A549 (cell line): ENCODE measurements at regions not wholly inside any gene's neighbourhood (a gene's known extent, or its start where the extent isn't known, plus 50 kb on each side); places are given as distances from the start of the nearest gene placed in this dataset.

ENCODE experiments used
- ATAC-seq, 2 experiments: fragments of 200-7000 bp in 1 of 2; fragments of >200 bp in 1 of 2; cut with Nextera tagmentation in 1 of 2; cut with Tn5 transposase in 1 of 2; 3 replicates each; pipeline versions ENCODE4 v1.8.0 to v1.9.1; 2018 to 2020; ENCODE audit warnings: mild to moderate bottlenecking in 1 of 2, moderate library complexity in 1 of 2
- CTCF ChIA-PET: fragments of 300-600 bp; sonication (Branson Sonifier 250); formaldehyde crosslinking; extraction: SDS; loops from one replicate; lab custom pipeline; 2021; ENCODE audit warnings: antibody characterized with exemption, inconsistent platforms; lab: Yijun Ruan, JAX
- POLR2A ChIA-PET: fragments of 350-600 bp; formaldehyde crosslinking; extraction: SDS; loops from one replicate; lab custom pipeline; 2021; ENCODE audit warnings: antibody characterized with exemption, inconsistent platforms; lab: Yijun Ruan, JAX
- DNase-seq, 2 experiments: peaks; one replicate each; pipeline versions ENCODE4 v3.0.0 to v3.0.0-alpha.2; 2011 to 2016; ENCODE audit warnings: low read depth in 1 of 2, low spot score in 1 of 2
- FAIRE-seq: peaks from 2 replicates; lab custom pipeline; 2011; peaks lifted over from hg19 to GRCh38; lab: Jason Lieb, UNC
- H3K27ac ChIP-seq, 2 experiments: fragments of >200 bp; sonication (Bioruptor Twin); formaldehyde crosslinking; 3 replicates each; pipeline ENCODE4 v1.5.1; 2016 to 2017
- H3K4me1 ChIP-seq: fragments of >200 bp; sonication (Bioruptor Twin); formaldehyde crosslinking; 3 replicates; pipeline ENCODE4 v1.6.1; 2016
- H3K4me2 ChIP-seq: fragments of >200 bp; sonication (Bioruptor Twin); formaldehyde crosslinking; 3 replicates; pipeline ENCODE4 v1.6.1; 2016
- H3K4me3 ChIP-seq: fragments of >200 bp; sonication (Bioruptor Twin); formaldehyde crosslinking; 3 replicates; pipeline ENCODE4 v1.5.1; 2016
- H3K9me3 ChIP-seq: fragments of >200 bp; sonication (Bioruptor Twin); formaldehyde crosslinking; 3 replicates; pipeline ENCODE4 v1.6.1; 2016
- CBX2 ChIP-seq: fragments of 200-600 bp; sonication (generic); IDR thresholded peaks from 2 replicates; pipeline ENCODE4 v1.6.1; 2016; ENCODE audit warnings: low read depth, mild to moderate bottlenecking, borderline replicate concordance
- CBX8 ChIP-seq: fragments of 200-600 bp; sonication (generic); IDR thresholded peaks from 2 replicates; pipeline ENCODE4 v1.6.1; 2016
- CEBPB ChIP-seq, 2 experiments: fragments of >200 bp in 1 of 2; sonication (Bioruptor Twin) in 1 of 2; formaldehyde crosslinking in 1 of 2; IDR thresholded peaks; 2 replicates each; pipeline ENCODE4 v1.6.1; 2012 to 2016
- CHD2 ChIP-seq: fragments of 150-350 bp; IDR thresholded peaks from 2 replicates; pipeline ENCODE4 v1.6.1; 2014; ENCODE audit warnings: low read length; ENCODE audit not compliant: partially characterized antibody
- FOSB ChIP-seq: fragments of 250-450 bp; sonication (Bioruptor Pico); IDR thresholded peaks from 2 replicates; pipeline ENCODE4 v1.5.0; 2020; ENCODE audit warnings: mild to moderate bottlenecking, moderate library complexity
- GATA3 ChIP-seq: IDR thresholded peaks from 2 replicates; pipeline ENCODE4 v1.6.1; 2012; ENCODE audit warnings: borderline replicate concordance
- HMGXB4 ChIP-seq: fragments of 250-450 bp; sonication (Bioruptor Pico); IDR thresholded peaks from 2 replicates; pipeline ENCODE4 v1.5.0; 2021; ENCODE audit warnings: mild to moderate bottlenecking, moderate library complexity, borderline replicate concordance
- JUN ChIP-seq, 2 experiments: fragments of >200 bp; sonication (Bioruptor Twin); formaldehyde crosslinking; IDR thresholded peaks; 2 replicates in 1 of 2; 3 replicates in 1 of 2; pipeline ENCODE4 v1.6.1; 2016 to 2017
- JUNB ChIP-seq: fragments of >200 bp; sonication (Bioruptor Twin); formaldehyde crosslinking; IDR thresholded peaks from 2 replicates; pipeline ENCODE4 v1.6.1; 2016
- MAZ ChIP-seq: fragments of 150-350 bp; IDR thresholded peaks from 2 replicates; pipeline ENCODE4 v1.6.1; 2014; ENCODE audit warnings: antibody characterized with exemption, low read depth, low read length, borderline replicate concordance
- NPAS2 ChIP-seq: fragments of 250-450 bp; sonication (Bioruptor Pico); IDR thresholded peaks from 2 replicates; pipeline ENCODE4 v1.8.0; 2022; ENCODE audit warnings: mild to moderate bottlenecking, moderate library complexity, borderline replicate concordance
- PHF8 ChIP-seq: fragments of 200-600 bp; sonication (generic); IDR thresholded peaks from 2 replicates; pipeline ENCODE4 v1.6.1; 2016; ENCODE audit warnings: low read depth, mild to moderate bottlenecking, antibody characterized with exemption, moderate library complexity, borderline replicate concordance
- RCOR1 ChIP-seq: fragments of 150-350 bp; IDR thresholded peaks from 2 replicates; pipeline ENCODE4 v1.6.1; 2014; ENCODE audit warnings: antibody characterized with exemption, low read length, low read depth
- RFX5 ChIP-seq: fragments of 450-650 bp; IDR thresholded peaks from 2 replicates; pipeline ENCODE4 v1.7.1; 2014; ENCODE audit warnings: antibody characterized with exemption, mild to moderate bottlenecking, moderate library complexity
- RNF2 ChIP-seq: fragments of 200-600 bp; sonication (generic); IDR thresholded peaks from 2 replicates; pipeline ENCODE4 v1.6.1; 2016; ENCODE audit warnings: low read depth, mild to moderate bottlenecking, antibody characterized with exemption, moderate library complexity, borderline replicate concordance
- SREBF2 ChIP-seq: fragments of 450-650 bp; IDR thresholded peaks from 2 replicates; pipeline ENCODE4 v1.6.1; 2014; ENCODE audit warnings: mild to moderate bottlenecking, moderate library complexity
- TFCP2L1 ChIP-seq: fragments of 250-450 bp; sonication (Bioruptor Pico); IDR thresholded peaks from 2 replicates; pipeline ENCODE4 v1.5.0; 2021; ENCODE audit warnings: mild to moderate bottlenecking
- ZSCAN20 ChIP-seq: fragments of 250-450 bp; sonication (Bioruptor Pico); IDR thresholded peaks from 2 replicates; pipeline ENCODE4 v1.8.0; 2022; ENCODE audit warnings: mild to moderate bottlenecking, moderate library complexity
- WGBS: methylation state at CpG from one replicate; pipeline ENCODE4 v1.1.6; 2017; ENCODE audit errors: missing lambda C conversion rate; 5-methylcytosine and 5-hydroxymethylcytosine counted together
- TF ChIP-seq, protein P1 (sequence below): fragments of >200 bp; sonication (Bioruptor Twin); formaldehyde crosslinking; IDR thresholded peaks from 3 replicates; pipeline ENCODE4 v1.5.1; 2016

DNA sequence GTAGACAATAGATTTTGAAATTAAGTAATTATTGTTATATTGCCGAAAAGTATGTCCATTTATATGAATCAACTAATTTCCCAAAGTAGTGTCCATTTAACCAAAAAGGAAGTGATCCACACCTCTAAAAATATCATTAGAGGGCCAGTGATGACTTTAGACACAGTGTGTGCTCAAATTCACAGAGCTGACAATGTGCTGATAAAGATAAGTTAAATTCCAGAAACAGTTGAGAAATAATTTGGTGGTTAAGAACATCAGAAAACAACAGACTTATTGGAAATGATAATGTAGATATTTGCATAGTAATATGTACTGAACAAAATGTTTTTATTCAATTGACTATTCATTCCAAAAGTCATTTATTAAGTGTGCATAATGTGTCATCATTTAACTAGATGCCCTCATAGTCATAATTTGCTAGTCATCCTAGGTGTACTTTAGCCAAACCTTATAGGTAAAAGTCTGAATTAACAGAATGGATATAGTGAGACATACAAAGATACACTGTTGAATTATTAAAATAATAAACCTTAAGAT, 230.2 kb upstream of the ADAMTS9 start:
- ChIA-PET POLR2A (no interaction called here), CTCF (no interaction called here)
- TF ChIP-seq CHD2 = no peak
- no peak for TF ChIP-seq FOSB (CRISPR knock-in tag)
- no peak for TF ChIP-seq NPAS2
- no peak for TF ChIP-seq SREBF2
- no peak for TF ChIP-seq HMGXB4 (CRISPR knock-in tag)
- no peak for TF ChIP-seq RNF2
- no peak for TF ChIP-seq CBX8
- TF ChIP-seq CBX2 = no peak
- TF ChIP-seq CEBPB (IDR thresholded peaks at IDR 0.05) = no peak
- TF ChIP-seq TFCP2L1 (CRISPR knock-in tag) = no peak
- H3K4me3 ChIP-seq = no peak overlapping the region
- DNase-seq (no peak), FAIRE-seq (no peak), ATAC-seq (no peak)
- no peaks in the 10 kb centered on the region for H3K4me1 ChIP-seq
- no peak overlapping the region for H3K4me2 ChIP-seq
- no peaks in the 10 kb centered on the region for H3K9me3 ChIP-seq
- H3K27ac ChIP-seq = no peak overlapping the region
- whole genome bisulfite sequencing = 12% methylated on average over 1 of the region's 1 CpG

- ATAC-seq = no peak
- POLR2A ChIA-PET = no interaction called here
- Histone ChIP-seq H3K4me1 (no peaks in the 10 kb centered on the region), H3K27ac (no peak overlapping the region), H3K4me3 (no peak overlapping the region), H3K9me3 (no peaks in the 10 kb centered on the region), H3K4me2 (no peak overlapping the region)
- no peak for TF ChIP-seq PHF8
- no peak for TF ChIP-seq GATA3
- TF ChIP-seq, protein P1, sequence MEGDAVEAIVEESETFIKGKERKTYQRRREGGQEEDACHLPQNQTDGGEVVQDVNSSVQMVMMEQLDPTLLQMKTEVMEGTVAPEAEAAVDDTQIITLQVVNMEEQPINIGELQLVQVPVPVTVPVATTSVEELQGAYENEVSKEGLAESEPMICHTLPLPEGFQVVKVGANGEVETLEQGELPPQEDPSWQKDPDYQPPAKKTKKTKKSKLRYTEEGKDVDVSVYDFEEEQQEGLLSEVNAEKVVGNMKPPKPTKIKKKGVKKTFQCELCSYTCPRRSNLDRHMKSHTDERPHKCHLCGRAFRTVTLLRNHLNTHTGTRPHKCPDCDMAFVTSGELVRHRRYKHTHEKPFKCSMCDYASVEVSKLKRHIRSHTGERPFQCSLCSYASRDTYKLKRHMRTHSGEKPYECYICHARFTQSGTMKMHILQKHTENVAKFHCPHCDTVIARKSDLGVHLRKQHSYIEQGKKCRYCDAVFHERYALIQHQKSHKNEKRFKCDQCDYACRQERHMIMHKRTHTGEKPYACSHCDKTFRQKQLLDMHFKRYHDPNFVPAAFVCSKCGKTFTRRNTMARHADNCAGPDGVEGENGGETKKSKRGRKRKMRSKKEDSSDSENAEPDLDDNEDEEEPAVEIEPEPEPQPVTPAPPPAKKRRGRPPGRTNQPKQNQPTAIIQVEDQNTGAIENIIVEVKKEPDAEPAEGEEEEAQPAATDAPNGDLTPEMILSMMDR = no peak
- CTCF ChIA-PET = no interaction called here
- WGBS = 26% methylated on average over 4 of the region's 4 CpGs
- no peak for FAIRE-seq
- DNase-seq = no peak
These were observed 229.1 kb upstream of the ADAMTS9 start for GRCh38 chr3:64916937-64917336.

DNA sequence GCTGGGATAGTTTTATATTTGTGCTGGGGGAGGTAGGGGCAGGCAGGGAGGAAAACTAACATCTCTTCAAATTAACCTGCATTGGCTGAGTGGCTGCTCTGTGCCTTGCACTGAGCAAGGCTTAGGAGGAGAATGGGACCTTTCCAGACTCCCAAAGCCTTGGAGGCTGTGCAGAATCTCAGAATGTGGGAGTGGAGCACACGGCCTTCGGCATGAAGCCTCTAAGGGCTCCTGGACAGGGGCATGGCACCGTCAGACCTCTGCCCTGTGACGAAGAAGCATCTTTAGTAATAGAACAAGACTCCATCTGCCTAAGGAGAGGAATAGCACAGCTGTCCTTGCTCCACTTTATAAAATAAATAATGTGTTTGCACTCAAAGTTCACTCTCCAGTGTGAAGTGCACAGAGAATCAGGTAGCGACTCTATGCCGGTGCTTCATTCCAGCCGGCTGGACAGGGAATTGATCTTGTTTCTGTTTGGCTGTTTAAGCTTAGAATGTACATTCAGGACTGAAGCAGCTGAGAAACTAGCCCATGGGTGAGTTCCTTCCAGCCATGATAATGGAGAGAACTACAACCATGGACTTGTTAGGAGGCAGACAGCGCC, 228.5 kb upstream of the ADAMTS9 start:
- WGBS = 35% methylated on average over 8 of the region's 8 CpGs
- Histone ChIP-seq H3K4me3 (no peak overlapping the region), H3K9me3 (no peaks in the 10 kb centered on the region), H3K4me2 (no peak overlapping the region), H3K27ac (no peak overlapping the region), H3K4me1 (no peaks in the 10 kb centered on the region)
- FAIRE-seq (no peak), ATAC-seq (no peak), DNase-seq (no peak)
- TF ChIP-seq JUN (IDR thresholded peaks at IDR 0.05) (no peak), SREBF2 (no peak), RCOR1 (no peak), ZSCAN20 (CRISPR knock-in tag) (no peak), RFX5 (no peak), JUNB (no peak), MAZ (no peak)
- TF ChIP-seq, protein P1 = no peak
- CTCF ChIA-PET = no interaction called here
- POLR2A ChIA-PET = no interaction called here
